Inferior parietal cortex (tissue), 1 donor: ENCODE measurements at regions not wholly inside any gene's neighbourhood (a gene's known extent, or its start where the extent isn't known, plus 50 kb on each side); places are given as distances from the start of the nearest gene placed in this dataset.
"Not testable (repeated sequence)": the region's sequence is repeated elsewhere in the genome, so short reads cannot be mapped to it uniquely, and the experiment has no call there.

Experiments
- DNase-seq: peaks from one replicate; pipeline ENCODE4 v3.0.0-alpha.2; 2016; ENCODE audit errors: extremely low spot score

DNA sequence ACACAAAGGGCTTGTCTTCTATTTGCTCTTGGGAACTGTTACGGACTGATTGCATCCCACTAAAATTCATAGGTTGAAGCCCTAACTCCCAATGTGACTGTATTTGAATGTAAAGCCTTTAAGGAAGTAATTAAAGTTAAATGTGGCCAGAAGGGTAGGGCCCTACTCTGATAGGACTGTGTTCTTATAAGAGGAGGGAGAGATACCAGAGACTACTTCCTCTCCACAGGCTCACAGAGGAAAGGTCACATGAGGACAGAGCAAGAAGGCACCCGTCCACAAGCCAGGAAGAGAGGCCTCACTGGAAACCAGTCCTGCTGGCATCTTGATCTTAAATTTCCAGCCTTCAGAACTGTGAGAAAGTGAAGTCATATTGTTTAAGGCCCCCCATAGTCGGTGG is 211.9 kb downstream of the CDH26 start:
- no peak for DNase-seq

DNA sequence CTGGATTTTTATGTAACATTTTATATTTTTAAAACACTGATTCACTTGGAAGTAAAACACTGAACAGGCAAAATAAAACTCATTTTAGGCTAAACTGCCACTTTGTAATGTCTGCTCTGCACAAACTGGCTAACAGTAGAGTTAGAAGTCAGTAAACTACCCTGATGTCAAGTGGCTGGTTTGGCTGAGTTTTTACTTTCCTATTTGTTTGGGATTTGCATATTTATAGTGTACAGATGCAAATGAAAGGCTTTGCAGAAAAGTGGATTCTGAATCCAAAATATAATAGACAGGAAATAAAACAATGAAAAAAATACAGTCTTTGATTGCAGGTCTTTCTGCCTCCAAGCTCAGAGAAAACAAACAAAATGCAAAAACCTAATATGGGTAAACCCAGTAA is 213.1 kb downstream of the CDH26 start:
- DNase-seq: no peak

DNA sequence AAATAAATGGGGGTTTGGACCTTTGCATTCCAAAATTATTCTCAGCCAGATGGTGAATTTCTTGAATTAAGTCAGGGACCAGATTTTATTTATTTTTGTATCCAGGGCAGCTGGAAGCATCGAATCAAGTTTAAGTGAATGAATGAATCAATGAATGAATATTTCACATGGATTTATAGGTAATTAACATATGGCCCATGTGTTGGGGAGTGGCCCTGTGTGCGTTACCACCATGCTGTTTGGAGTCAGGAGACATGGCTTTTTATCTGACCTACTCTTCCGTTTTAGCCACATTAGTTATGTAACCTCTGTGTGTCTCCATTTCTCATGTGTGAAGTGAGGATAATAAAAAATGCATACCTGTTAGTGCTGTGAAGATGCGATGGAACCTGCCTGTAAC is 213.5 kb downstream of the CDH26 start:
- no peak for DNase-seq

DNA sequence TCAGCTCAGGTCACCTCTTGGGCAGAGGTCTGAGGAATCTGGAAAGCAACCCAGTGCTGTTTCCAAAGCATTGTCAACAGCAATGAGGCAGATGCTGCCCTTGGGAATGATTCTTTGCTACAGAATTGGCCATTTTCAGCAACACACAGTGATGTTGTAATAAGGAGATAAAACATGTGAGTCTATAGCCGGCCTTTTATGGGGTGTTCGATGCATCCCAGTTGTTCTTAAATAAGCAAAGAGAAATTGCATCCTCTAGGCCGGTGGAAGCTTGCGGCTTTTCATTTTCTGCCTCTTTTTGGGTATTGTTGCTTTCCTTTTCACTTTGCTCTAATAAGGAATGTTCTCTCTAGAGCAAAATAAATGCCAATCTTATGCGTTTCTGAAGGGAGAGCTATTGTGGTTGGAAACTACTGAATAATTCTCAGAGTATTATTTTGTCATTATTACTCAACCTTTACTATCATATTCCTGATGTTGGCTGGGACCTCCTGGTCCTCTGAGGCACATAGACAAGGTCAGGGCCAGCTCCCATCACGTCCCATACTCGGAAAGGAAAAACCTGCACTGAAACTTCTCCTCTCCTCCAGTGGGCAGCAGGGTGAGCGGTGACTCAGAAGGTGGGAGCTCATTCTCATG is 214.2 kb downstream of the CDH26 start:
- no peak for DNase-seq

DNA sequence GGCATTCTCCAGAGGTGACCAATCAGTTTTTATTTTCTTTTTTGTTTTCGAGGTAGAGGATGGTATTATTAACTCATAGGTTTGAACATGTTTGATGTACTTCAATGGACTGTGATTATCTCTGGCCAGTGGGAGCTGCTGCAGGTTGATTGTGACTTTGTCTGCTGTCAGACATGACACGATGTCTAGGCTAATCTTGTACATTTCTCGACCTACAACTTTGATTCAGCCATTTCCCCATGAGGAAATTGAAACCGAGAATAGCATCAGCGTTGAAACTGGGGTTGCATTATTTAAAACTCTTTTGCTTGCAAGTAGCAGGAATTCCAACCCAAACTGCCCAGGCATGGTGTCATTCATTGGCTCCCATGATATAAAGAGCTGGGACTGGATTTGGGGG is 218.9 kb downstream of the CDH26 start:
- no peak for DNase-seq

DNA sequence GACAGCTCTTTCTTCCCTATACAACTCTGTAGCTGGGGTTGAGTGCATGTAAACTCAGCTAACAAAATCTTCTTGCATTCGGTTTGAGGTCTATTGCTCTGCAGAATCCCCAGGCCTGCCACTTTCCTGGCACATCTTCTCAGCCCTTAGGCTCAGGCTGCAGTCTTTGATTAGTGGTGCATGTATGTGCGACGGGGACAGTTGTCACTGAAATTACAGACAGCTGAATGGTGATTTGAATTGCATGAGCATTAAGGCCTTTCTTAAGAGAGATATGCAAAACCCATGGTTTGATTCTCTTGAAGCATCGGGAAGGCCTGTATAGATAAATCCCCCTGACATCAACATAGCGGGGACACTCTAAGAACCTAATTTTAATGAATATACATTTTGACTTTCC is 222.8 kb downstream of the CDH26 start:
- no peak for DNase-seq

DNA sequence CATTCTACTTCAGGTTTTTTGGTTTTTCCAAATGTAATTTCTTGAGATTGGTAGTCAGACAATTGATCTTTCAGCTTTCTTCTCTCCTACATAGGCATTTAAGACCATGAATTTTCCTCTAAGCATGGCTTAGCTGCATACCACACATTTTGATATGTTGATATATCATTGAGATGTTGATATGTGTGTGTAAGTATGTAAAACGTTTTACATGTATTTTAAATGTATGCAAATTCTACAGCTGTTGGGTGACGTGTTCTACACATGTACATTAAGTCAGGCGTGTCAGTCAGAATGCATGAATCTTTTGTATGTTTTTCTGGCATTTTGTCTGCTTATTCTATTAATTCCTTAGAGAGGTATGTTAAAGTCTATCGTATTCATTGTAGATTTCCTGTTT is 228.2 kb downstream of the CDH26 start:
- no peak for DNase-seq

DNA sequence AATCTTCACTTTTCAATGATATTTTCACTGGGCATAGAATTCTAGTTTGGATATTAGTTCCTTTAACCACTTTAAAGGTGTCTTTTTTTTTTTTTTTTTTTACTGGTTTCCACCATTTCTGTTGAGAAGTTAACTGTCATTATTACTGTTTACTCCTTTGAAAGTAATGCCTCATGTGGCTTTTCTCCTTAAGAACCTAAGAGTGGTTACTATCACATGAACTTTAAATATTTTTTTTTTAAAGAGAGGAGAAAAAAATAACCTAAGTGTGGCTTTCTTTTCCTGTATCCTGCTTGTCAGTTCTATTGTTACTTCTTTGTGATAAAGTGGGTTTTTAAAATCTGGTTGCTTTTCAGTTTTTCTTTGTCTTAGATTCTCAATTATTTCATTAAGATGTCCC is 229.5 kb downstream of the CDH26 start:
- no peak for DNase-seq

DNA sequence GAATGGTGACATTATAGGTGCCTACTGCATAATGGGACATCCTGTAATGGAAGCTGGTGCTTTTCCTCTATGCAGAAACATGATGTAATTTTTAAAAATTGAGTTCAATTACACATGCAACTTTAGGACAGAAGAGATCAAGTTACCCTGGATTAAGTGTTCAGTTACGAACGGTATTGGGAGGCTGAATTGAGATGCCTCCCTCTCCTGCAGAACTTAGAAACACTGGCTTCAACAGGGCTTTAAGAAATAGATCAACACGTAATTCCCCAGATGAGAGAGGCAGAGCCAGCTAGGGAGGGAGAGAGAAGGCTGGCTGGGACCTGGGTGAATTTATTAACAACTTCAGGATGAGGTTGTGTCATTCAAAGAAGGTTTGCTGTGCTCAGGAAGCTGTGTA is 232.8 kb downstream of the CDH26 start:
- DNase-seq: no peak

DNA sequence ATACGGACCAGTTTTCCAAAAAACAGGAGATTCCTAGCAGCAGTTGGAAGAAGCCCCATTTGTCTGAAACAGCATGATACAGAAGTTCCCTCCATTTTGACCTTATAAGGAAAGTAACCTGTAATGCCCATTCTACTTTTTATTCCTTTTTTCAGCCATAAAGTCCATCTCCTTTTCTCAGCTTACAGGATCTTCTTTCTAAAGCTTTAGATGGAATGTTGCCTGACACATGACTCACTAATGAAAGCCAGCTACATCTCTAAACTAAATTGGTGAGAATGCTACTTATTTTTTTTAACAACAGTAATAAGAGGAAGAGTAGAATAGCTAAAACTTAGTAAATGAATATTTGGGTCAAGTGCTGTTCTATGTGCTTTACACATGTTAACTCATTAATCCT is 234.1 kb downstream of the CDH26 start:
- no peak for DNase-seq

DNA sequence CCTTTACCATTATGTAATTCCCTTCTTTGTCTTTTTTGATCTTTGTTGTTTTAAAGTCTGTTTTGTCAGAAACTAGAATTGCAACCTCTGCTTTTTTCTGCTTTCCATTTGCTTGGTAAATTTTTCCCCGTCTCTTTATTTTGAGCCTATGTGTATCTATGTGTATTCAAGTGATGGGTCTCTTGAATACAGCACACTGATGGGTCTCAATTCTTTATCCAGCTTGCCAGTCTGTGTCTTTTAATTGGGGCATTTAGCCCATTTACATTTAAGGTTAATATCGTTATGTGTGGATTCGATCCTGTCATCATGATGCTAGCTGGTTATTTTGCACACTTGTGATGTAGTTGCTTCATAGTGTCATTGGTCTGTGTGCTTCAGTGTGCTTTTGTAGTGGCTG is 240.9 kb downstream of the CDH26 start:
- not testable (repeated sequence) for DNase-seq

DNA sequence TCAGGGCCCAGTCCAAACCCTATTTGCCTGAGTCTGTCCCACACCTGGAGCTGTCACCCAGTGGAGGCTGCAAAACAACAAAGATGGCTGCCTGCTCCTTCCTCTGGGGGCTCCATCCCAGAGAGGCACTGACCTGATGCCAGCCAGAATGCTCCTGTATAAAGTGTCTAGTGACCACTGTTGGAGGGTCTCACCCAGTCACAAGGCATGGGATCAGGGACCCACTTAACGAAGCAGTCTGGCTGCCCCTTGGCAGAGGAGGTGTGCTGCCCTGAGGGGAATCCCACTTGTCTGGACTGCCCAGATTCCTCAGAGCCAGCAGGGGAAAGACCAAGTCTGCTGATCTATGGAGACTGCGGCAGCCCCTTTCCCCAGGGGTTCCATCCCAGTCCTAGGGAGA is 241.6 kb downstream of the CDH26 start:
- DNase-seq: no peak

DNA sequence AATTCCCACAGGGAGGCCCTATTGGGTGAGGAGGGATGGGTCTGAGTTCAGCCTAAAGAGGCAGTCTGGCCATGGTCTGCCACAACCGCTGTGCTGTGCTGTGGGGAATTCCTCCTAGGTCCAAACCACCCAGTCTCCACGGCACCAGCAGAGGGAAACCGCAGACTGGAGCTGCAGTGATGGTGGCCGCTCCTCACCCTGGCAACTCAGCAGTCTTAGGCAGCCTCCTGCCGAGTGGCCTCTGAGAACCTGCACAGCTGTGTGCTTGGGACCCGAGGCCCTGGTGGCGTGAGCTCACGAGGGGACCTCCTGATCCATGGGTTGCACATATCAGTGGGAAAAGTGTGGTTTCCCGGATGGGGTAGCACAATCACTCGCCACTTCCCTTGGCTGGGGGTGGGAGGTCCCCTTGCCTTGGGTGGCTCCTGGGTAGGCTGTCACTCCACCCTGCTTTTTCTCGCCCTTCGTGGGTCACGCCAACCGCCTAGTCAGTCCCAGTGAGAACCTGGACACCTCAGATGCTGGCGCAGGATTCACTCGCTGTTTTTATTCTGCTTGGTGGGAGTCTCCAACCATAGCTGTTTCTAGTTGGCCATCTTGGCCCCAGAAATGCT is 242.2 kb downstream of the CDH26 start:
- no peak for DNase-seq

DNA sequence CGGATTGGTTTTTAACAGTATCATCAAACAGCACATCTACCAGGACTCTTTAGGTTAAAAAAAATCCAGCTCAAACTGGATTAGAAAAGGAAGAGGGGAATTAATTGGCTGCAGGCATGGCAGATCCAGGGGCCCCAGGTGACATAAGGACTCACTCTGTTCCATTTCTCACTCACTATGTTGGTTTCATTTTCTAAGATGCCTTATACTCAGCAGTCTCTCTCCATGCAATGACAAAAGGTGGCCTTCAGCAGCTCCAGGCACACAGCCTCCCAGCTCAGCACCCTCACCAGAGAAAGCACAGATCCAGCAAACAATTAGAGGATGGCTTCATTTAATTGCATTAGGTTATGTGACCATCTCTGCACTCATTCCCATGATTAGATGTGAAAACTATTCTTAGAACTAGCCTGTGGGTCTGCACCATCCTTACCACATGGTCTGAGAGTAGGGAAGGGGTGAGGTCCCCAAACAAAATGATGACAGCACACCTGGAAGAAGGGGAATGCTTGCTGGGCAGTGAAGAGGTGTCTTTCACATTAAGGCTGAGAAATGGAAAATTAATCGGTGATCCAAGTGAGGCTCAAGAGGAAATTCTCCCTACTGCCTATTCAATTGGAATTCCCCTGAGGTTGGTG is 243.1 kb downstream of the CDH26 start:
- no peak for DNase-seq

DNA sequence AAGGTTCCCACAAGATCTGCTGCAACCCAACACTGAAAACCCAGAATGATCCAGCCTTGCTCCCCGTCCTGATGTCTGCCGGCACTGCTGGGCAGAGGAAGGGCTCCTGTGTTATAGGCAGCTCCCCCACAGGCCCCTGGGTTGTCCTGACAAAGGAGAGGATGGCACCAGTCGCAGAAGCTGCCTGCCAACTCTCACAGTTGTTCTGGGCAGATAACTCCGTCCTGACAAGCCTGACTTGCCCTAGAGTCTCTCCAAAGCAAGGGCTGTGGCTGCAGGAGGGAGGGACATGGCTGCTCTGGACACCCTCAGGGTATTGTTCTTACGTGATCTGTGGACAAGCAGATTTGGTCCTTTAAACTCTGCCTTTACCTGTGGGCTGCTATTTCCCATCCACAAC is 243.8 kb downstream of the CDH26 start:
- DNase-seq: no peak

DNA sequence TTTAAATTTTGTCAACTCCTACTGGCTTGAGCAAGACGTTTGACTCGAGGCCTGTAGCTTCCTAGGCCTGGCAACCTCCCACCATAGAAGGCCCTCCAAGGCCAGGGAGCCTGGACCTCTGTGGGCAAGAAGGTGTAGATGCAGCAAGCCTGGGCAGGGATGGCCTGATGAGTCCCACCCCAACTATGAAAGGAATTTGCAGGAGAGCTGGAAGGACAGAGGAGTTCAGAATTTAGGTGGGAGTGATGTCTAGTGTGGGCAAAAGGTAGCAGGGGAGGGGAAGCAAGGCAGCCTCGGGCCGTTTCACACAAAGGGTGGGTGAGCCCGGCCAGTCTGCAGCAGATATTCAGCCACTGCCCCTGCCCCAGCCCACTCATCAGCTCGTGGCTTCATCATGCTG is 245.2 kb downstream of the CDH26 start:
- DNase-seq: no peak

DNA sequence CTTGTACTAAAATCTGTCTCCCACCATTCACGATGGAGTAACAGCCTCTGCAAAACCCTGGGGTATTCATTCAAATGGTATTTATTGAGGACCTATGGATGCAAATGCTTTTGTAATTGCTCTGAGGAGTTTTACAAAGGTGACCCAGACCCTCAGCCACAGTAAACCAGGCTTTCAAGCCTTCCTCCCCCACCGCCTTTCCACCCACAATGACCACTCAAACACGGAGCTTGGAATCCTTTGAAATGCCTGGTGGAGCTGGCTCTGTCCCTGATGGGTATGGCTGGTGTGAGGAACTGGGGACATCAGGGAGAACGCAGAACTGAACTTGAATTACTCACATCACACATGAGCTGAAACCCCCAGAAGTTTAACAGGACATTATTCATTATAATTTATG is 246.4 kb downstream of the CDH26 start:
- no peak for DNase-seq

DNA sequence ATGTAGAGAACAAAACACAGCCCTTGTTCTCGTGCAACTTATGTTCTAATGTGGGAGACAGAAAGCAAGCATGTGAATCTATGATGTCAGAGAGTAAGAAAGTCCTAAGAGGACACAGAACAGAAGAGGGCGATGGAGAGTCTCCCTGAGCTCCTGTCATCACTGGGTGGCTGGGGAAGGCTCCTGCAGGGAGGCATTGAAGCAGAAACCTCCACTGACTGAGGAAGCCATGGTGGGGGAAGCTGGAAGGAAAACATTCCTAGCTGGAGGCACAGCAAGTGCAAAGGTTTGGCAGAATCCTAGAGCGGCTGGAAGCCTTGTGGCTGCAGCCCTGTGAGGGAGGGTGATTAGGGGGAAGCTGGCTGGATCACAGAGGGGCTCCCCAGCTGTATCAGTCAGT is 248.0 kb downstream of the CDH26 start:
- DNase-seq: no peak

DNA sequence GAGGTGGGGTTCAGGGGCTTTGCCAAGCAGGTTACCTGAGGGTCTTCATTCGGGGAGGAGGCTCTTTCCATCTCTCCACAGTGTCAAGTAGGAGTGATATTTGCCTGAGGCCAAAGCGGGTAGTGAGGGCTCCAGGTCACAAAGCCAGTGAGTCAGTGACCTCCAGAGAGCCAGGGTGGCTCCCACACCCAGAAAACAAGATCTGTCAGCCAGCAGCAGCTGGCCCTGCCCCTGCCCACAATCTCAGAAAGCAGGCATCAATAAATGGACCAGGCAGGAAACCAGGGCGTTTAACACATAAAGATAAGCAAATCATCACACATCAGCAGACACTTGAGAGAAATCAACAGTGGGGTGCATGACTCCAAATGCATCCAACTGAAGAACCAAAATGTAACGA is 250.8 kb downstream of the CDH26 start:
- DNase-seq: no peak

DNA sequence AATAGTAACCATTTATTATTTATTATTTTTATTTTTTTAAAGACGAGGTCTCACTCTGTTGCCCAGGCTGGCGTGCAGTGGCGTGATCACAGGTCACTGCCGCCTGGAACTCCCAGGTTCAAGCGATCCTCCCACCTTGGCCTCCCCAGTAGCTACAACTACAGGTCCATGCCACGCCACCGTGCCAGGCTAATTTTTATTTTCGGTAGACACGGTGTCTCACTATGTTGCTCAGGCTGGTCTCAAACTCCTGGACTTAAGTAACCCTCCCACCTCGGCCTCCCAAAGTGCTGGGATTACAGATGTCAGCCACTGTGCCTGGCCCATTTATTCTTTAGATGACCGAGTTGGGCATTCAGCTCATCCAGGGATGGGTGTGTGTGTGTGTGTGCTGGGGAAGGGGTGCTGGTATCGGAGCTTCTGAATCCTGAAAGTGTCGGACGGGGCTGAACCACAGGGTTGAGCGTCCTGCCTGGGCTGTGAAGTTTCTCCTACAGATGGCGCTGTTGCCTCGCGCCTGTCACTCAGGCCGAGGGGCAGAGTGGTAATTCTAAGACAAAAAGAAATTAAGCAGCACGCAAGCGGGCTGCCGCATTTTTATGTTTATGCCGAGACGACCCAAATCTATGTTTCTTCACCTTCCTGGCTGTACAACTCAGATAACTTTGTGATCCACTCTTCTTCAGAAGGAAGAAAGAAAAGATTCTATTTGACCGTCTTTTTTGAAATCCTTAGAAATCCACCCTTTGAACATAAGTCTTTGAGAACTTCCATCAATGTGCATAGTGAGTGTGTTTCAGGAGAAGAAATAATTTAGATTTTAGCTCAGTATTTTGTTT is 252.8 kb downstream of the CDH26 start:
- DNase-seq: peak; percentile 76

DNA sequence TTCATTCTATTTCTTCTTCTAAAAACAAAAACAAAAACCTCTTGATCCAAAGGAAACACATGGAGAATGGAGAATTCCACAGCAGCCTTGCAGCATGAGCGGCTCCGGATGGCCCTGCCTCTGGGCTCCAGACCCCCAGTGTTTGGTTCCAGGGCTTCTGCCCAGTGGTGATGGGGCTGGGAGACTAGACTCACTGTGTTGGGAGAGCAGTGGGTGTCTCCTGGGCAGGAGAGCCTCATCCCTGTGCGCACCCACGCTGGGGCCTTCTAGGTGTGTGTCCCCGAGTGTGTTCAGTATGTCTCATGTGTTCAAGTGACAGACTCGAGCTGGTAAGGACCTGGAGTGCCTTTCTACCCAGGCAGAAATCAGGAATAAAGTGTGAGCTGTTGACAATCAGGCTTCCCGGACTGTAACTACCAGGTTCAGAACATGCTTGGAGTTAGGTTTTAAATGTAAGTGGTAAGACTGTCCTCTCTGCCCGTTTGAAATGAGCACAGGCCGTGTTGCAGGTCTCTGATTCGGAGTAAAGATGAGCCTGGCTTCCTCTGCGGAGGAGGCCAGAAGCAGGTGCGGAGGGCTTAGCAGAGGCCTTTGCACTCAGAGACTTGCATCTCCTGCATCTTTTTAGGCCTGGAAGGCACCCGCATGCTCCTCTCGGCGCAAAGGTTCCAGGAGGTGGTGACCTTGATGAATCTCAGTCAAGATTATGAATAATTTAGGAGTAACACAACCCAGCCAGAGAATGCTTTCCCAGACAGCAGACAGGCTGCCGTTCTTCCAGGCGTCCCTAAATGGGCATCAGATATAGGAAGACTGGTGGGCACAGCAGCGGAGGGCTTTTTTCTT is 253.6 kb downstream of the CDH26 start:
- no peak for DNase-seq

DNA sequence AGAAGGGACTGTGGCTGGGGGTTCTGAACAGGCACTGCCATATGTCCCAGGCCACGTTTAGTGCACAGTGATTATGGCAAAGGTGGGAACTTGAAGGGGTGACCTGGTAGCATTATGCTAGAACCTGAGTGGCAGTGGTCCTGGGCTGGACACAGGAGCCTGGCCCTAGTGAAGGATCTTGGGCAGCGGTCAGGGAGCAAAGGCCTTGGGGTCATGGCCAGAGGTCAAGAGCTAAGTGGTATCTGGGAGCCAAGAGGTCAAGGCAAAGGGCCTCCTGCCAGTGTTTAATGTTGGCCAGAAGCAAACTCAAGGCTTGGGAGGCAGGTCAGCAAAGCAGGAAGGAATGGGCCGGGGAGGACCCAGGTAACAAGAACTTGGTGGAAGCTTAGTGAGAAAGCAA is 254.5 kb downstream of the CDH26 start:
- DNase-seq: no peak
